ENCODE measurements at regions not wholly inside any gene's neighbourhood (a gene's known extent, or its start where the extent isn't known, plus 50 kb on each side); places are given as distances from the start of the nearest gene placed in this dataset.

GRCh38 chr7:37546677-37547076 is 98.0 kb upstream of the ELMO1 start:
- H3K9me2 ChIP-seq (ENCODE audit: low read depth, low read length) = no peaks in the 10 kb centered on the region
- H3K4me2 ChIP-seq (ENCODE audit: low read length) = no peak overlapping the region
- TF ChIP-seq, protein P1, sequence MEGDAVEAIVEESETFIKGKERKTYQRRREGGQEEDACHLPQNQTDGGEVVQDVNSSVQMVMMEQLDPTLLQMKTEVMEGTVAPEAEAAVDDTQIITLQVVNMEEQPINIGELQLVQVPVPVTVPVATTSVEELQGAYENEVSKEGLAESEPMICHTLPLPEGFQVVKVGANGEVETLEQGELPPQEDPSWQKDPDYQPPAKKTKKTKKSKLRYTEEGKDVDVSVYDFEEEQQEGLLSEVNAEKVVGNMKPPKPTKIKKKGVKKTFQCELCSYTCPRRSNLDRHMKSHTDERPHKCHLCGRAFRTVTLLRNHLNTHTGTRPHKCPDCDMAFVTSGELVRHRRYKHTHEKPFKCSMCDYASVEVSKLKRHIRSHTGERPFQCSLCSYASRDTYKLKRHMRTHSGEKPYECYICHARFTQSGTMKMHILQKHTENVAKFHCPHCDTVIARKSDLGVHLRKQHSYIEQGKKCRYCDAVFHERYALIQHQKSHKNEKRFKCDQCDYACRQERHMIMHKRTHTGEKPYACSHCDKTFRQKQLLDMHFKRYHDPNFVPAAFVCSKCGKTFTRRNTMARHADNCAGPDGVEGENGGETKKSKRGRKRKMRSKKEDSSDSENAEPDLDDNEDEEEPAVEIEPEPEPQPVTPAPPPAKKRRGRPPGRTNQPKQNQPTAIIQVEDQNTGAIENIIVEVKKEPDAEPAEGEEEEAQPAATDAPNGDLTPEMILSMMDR (IDR thresholded peaks at IDR 0.05; ENCODE audit: low read length) = no peak
- no peak for TF ChIP-seq EZH2 (IDR thresholded peaks at IDR 0.05; ENCODE audit: borderline replicate concordance, low read length)
- no peak overlapping the region for H3K9ac ChIP-seq (ENCODE audit: low read length)
- no peaks in the 10 kb centered on the region for H3K36me3 ChIP-seq (ENCODE audit: insufficient read depth, low read length)
- no peaks in the 10 kb centered on the region for H3K27me3 ChIP-seq (ENCODE audit: insufficient read depth, low read length)
- no peak overlapping the region for H3K4me3 ChIP-seq (ENCODE audit: low read depth, low read length, poor library complexity, severe bottlenecking)
- H3F3A ChIP-seq (ENCODE audit: insufficient read depth, low read length) = no peaks in the 10 kb centered on the region
- H3K27ac ChIP-seq (ENCODE audit: low read depth, low read length, poor library complexity, severe bottlenecking) = no peak overlapping the region
- H3K9me3 ChIP-seq (ENCODE audit: low read length) = no peaks in the 10 kb centered on the region
- H2AFZ ChIP-seq (ENCODE audit: low read length) = no peak overlapping the region
- no peaks in the 10 kb centered on the region for H3K4me1 ChIP-seq (ENCODE audit: insufficient read depth, low read length, severe bottlenecking)
- H4K20me1 ChIP-seq (ENCODE audit: insufficient read depth, low read length) = no peaks in the 10 kb centered on the region
- no peaks in the 10 kb centered on the region for H3K79me2 ChIP-seq (ENCODE audit: insufficient read depth, low read length)

DNA sequence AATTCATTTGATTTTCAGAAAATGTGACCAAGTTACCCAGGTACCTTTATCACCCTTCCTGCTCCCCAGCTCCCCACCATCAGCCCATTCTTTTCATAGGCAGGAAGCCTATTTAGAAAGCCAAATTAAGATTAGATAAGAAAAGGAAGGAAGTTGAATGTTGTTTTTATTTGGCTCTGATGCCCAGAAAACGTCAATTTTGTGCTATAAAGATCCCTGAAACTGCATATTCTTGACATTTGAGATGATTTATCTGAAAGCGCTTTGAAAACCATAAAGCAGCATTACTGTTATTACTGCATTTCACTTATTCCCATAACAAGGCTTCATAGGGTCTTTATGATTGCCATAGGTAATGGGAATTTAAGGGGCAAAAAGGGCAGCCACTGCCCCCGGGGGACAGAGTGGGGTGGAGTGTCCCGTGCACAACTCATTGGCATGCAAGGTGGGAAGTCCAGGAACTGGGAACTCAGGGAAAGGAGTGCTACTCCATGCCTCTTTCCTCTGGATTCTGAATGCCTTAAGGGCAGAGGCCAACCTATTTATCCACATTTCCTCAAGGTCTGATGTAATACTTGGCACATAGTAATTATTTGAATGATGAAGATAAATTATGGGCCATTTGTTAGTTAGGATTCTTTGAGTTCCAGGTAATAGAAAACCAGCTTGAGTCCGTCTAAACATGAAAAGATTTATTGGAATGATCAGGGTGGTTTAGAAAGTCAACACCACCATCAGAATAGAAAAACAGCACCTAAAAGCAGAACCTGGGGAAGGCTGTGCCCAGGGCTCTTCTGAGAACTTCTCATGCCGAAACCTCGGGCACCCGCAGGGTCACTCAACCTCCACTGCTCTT is 100.6 kb upstream of the ELMO1 start:
- Histone ChIP-seq H3K27me3 (ENCODE audit: insufficient read depth, low read length) (no peaks in the 10 kb centered on the region), H3K9me3 (ENCODE audit: low read length) (no peaks in the 10 kb centered on the region), H3K79me2 (ENCODE audit: insufficient read depth, low read length) (no peaks in the 10 kb centered on the region)

GRCh38 chr7:37550426-37550825 is 101.8 kb upstream of the ELMO1 start:
- TF ChIP-seq, protein P1 (IDR thresholded peaks at IDR 0.05; ENCODE audit: low read length) = no peak
- TF ChIP-seq EZH2 (IDR thresholded peaks at IDR 0.05; ENCODE audit: borderline replicate concordance, low read length) = no peak

More for the DNA sequence above, 100.6 kb upstream of the ELMO1 start:
- no peaks in the 10 kb centered on the region for H3F3A ChIP-seq (ENCODE audit: insufficient read depth, low read length)
- H3K9me2 ChIP-seq (ENCODE audit: low read depth, low read length) = no peaks in the 10 kb centered on the region
- H3K4me3 ChIP-seq (ENCODE audit: low read depth, low read length, poor library complexity, severe bottlenecking) = no peak overlapping the region
- no peak overlapping the region for H3K9ac ChIP-seq (ENCODE audit: low read length)
- H3K4me1 ChIP-seq (ENCODE audit: insufficient read depth, low read length, severe bottlenecking) = no peaks in the 10 kb centered on the region
- no peak overlapping the region for H3K27ac ChIP-seq (ENCODE audit: low read depth, low read length, poor library complexity, severe bottlenecking)
- no peaks in the 10 kb centered on the region for H3K36me3 ChIP-seq (ENCODE audit: insufficient read depth, low read length)
- H2AFZ ChIP-seq (ENCODE audit: low read length) = no peak overlapping the region
- no peak for TF ChIP-seq EZH2 (IDR thresholded peaks at IDR 0.05; ENCODE audit: borderline replicate concordance, low read length)
- TF ChIP-seq, protein P1 (IDR thresholded peaks at IDR 0.05; ENCODE audit: low read length) = no peak
- H4K20me1 ChIP-seq (ENCODE audit: insufficient read depth, low read length) = no peaks in the 10 kb centered on the region
- no peak overlapping the region for H3K4me2 ChIP-seq (ENCODE audit: low read length)

More at GRCh38 chr7:37550426-37550825, 101.8 kb upstream of the ELMO1 start:
- Histone ChIP-seq H3K4me2 (ENCODE audit: low read length) (no peak overlapping the region), H3K4me1 (ENCODE audit: insufficient read depth, low read length, severe bottlenecking) (no peaks in the 10 kb centered on the region), H3K36me3 (ENCODE audit: insufficient read depth, low read length) (no peaks in the 10 kb centered on the region), H3K9ac (ENCODE audit: low read length) (no peak overlapping the region), H3K4me3 (ENCODE audit: low read depth, low read length, poor library complexity, severe bottlenecking) (no peak overlapping the region), H3K27me3 (ENCODE audit: insufficient read depth, low read length) (no peaks in the 10 kb centered on the region), H3K9me3 (ENCODE audit: low read length) (no peaks in the 10 kb centered on the region), H2AFZ (ENCODE audit: low read length) (no peak overlapping the region), H4K20me1 (ENCODE audit: insufficient read depth, low read length) (no peaks in the 10 kb centered on the region), H3K9me2 (ENCODE audit: low read depth, low read length) (no peaks in the 10 kb centered on the region), H3K27ac (ENCODE audit: low read depth, low read length, poor library complexity, severe bottlenecking) (no peak overlapping the region), H3K79me2 (ENCODE audit: insufficient read depth, low read length) (no peaks in the 10 kb centered on the region), H3F3A (ENCODE audit: insufficient read depth, low read length) (no peaks in the 10 kb centered on the region)
